CD4-positive, alpha-beta memory T cell (primary cell): ENCODE measurements at regions not wholly inside any gene's neighbourhood (a gene's known extent, or its start where the extent isn't known, plus 50 kb on each side); places are given as distances from the start of the nearest gene placed in this dataset.

Source experiments
- CTCF ChIA-PET: fragments of 350-600 bp; sonication (Branson Sonifier 250); formaldehyde crosslinking; loops from one replicate; lab custom pipeline; 2021; ENCODE audit warnings: inconsistent platforms; ENCODE audit not compliant: partially characterized antibody; lab: Charles Lee
- POLR2A ChIA-PET: fragments of 350-600 bp; sonication (Branson Sonifier 250); formaldehyde crosslinking; loops from one replicate; lab custom pipeline; 2021; ENCODE audit not compliant: partially characterized antibody; lab: Charles Lee
- DNase-seq, 5 donors: peaks; one replicate each; pipeline versions ENCODE4 v3.0.0 to v3.0.0-alpha.2; 2020 to 2022; ENCODE audit warnings: mixed read lengths in 1 of 5
- H3K27ac ChIP-seq: one replicate; pipeline ENCODE4 v1.7.0; 2013; ENCODE audit warnings: low read depth, low read length
- H3K27me3 ChIP-seq: 2 replicates; pipeline ENCODE4 v1.7.0; 2013; ENCODE audit warnings: mild to moderate bottlenecking, low read length, moderate library complexity; ENCODE audit not compliant: insufficient read depth
- H3K36me3 ChIP-seq: 2 replicates; pipeline ENCODE4 v1.7.0; 2013; ENCODE audit warnings: mild to moderate bottlenecking, low read length, moderate library complexity; ENCODE audit not compliant: insufficient read depth
- H3K4me1 ChIP-seq: 2 replicates; pipeline ENCODE4 v1.7.0; 2013; ENCODE audit warnings: mild to moderate bottlenecking, low read length, moderate library complexity; ENCODE audit not compliant: insufficient read depth
- H3K4me3 ChIP-seq, 2 donors: one replicate each; pipeline ENCODE4 v1.7.0; 2013; ENCODE audit warnings: low read length in 2 of 2, mild to moderate bottlenecking in 1 of 2
- H3K9me3 ChIP-seq, 2 donors: one replicate each; pipeline ENCODE4 v1.7.0; 2013; ENCODE audit warnings: low read length in 2 of 2, control low read depth in 1 of 2; ENCODE audit not compliant: control insufficient read depth in 1 of 2
- H3K27ac Mint-ChIP-seq, 7 donors: one replicate each; pipeline ENCODE4 v1.8.0; 2020 to 2021; ENCODE audit warnings: mixed read lengths in 7 of 7, mild to moderate bottlenecking in 6 of 7, inconsistent platforms in 3 of 7, moderate library complexity in 3 of 7
- H3K27me3 Mint-ChIP-seq, 2 donors: one replicate each; pipeline ENCODE4 v1.8.0; 2020 to 2021; ENCODE audit warnings: mixed read lengths in 2 of 2
- H3K36me3 Mint-ChIP-seq, 2 donors: one replicate each; pipeline ENCODE4 v1.8.0; 2020 to 2021; ENCODE audit warnings: mixed read lengths in 2 of 2, inconsistent platforms in 1 of 2, mild to moderate bottlenecking in 1 of 2
- H3K4me1 Mint-ChIP-seq, 4 donors: one replicate each; pipeline ENCODE4 v1.8.0; 2020 to 2021; ENCODE audit warnings: mixed read lengths in 4 of 4, mild to moderate bottlenecking in 1 of 4
- H3K4me3 Mint-ChIP-seq, 8 donors: one replicate each; pipeline ENCODE4 v1.8.0; 2020 to 2021; ENCODE audit warnings: mixed read lengths in 8 of 8, mild to moderate bottlenecking in 7 of 8, moderate library complexity in 6 of 8, inconsistent platforms in 3 of 8
- H3K9me3 Mint-ChIP-seq, 8 donors: one replicate each; pipeline ENCODE4 v1.8.0; 2020 to 2021; ENCODE audit warnings: mixed read lengths in 8 of 8, mild to moderate bottlenecking in 5 of 8, inconsistent platforms in 3 of 8, moderate library complexity in 1 of 8
- intact Hi-C: fragments of 100-400 bp; cut with micrococcal nuclease; formaldehyde crosslinking; loops from one replicate; pipeline ENCODE4 v1.15.1; 2023

- CTCF ChIA-PET = no interaction called here
These were observed 325.0 kb upstream of the PLXNA2 start for GRCh38 chr1:208569181-208569580.

GRCh38 chr1:208570362-208570761 is 326.2 kb upstream of the PLXNA2 start:
- ChIA-PET CTCF (no interaction called here), POLR2A (no interaction called here)
- no peak overlapping the region for H3K27ac ChIP-seq
- H3K4me3 ChIP-seq = no peak overlapping the region
- Mint-ChIP-seq H3K36me3 (no peaks in the 10 kb centered on the region), H3K27me3 (peaks cover 2 to 6% of the 10 kb centered on the region in 2 donors), H3K9me3 (peaks cover 0 to 20% (median 5%) of the 10 kb centered on the region in 8 donors), H3K27ac (no peak overlapping the region), H3K4me3 (no peak overlapping the region), H3K4me1 (no peaks in the 10 kb centered on the region)
- no peaks in the 10 kb centered on the region for H3K4me1 ChIP-seq
- intact Hi-C loops = no loop called here
- no peaks in the 10 kb centered on the region for H3K36me3 ChIP-seq
- DNase-seq = no peak
- H3K9me3 ChIP-seq = no peaks in the 10 kb centered on the region
- no peaks in the 10 kb centered on the region for H3K27me3 ChIP-seq

More at GRCh38 chr1:208569181-208569580, 325.0 kb upstream of the PLXNA2 start:
- Histone ChIP-seq H3K36me3 (no peaks in the 10 kb centered on the region), H3K9me3 (no peaks in the 10 kb centered on the region), H3K27me3 (no peaks in the 10 kb centered on the region), H3K27ac (no peak overlapping the region), H3K4me1 (no peaks in the 10 kb centered on the region), H3K4me3 (no peak overlapping the region)
- Mint-ChIP-seq H3K4me1 (no peaks in the 10 kb centered on the region), H3K27me3 (peaks cover 6% of the 10 kb centered on the region in 2 donors), H3K9me3 (peaks cover 0 to 20% (median 5%) of the 10 kb centered on the region in 8 donors), H3K27ac (no peak overlapping the region), H3K4me3 (no peak overlapping the region), H3K36me3 (no peaks in the 10 kb centered on the region)
- no peak for DNase-seq
- intact Hi-C loops = no loop called here
- POLR2A ChIA-PET = no interaction called here

- H3K4me3 ChIP-seq = no peak overlapping the region
- Mint-ChIP-seq H3K36me3 (no peaks in the 10 kb centered on the region), H3K9me3 (no peaks in the 10 kb centered on the region), H3K27ac (no peak overlapping the region), H3K4me1 (no peaks in the 10 kb centered on the region), H3K4me3 (no peak overlapping the region), H3K27me3 (no peaks in the 10 kb centered on the region)
- H3K27ac ChIP-seq = no peak overlapping the region
- DNase-seq = no peak
- H3K4me1 ChIP-seq = no peaks in the 10 kb centered on the region
- CTCF ChIA-PET = no interaction called here
- no peaks in the 10 kb centered on the region for H3K27me3 ChIP-seq
- H3K36me3 ChIP-seq = no peaks in the 10 kb centered on the region
- no peaks in the 10 kb centered on the region for H3K9me3 ChIP-seq
- intact Hi-C loops = no loop called here
- POLR2A ChIA-PET = no interaction called here
These were observed 332.2 kb upstream of the PLXNA2 start for GRCh38 chr1:208576425-208576824.

GRCh38 chr1:208577381-208577905 is 333.3 kb upstream of the PLXNA2 start:
- Mint-ChIP-seq H3K36me3 (no peaks in the 10 kb centered on the region), H3K27ac (no peak overlapping the region), H3K27me3 (no peaks in the 10 kb centered on the region), H3K9me3 (no peaks in the 10 kb centered on the region), H3K4me1 (no peaks in the 10 kb centered on the region), H3K4me3 (no peak overlapping the region)
- POLR2A ChIA-PET = no interaction called here
- H3K36me3 ChIP-seq = no peaks in the 10 kb centered on the region
- H3K9me3 ChIP-seq = no peaks in the 10 kb centered on the region
- intact Hi-C loops = no loop called here
- DNase-seq = no peak
- H3K4me1 ChIP-seq = no peaks in the 10 kb centered on the region
- no peak overlapping the region for H3K4me3 ChIP-seq
- CTCF ChIA-PET = no interaction called here
- H3K27me3 ChIP-seq = no peaks in the 10 kb centered on the region
- no peak overlapping the region for H3K27ac ChIP-seq

- POLR2A ChIA-PET = no interaction called here
- H3K9me3 ChIP-seq = no peaks in the 10 kb centered on the region
- H3K36me3 ChIP-seq = no peaks in the 10 kb centered on the region
- CTCF ChIA-PET = no interaction called here
- Mint-ChIP-seq H3K9me3 (peaks cover 0 to 3% (median 0%) of the 10 kb centered on the region in 8 donors), H3K36me3 (no peaks in the 10 kb centered on the region), H3K4me1 (no peaks in the 10 kb centered on the region), H3K27ac (no peak overlapping the region), H3K4me3 (no peak overlapping the region), H3K27me3 (no peaks in the 10 kb centered on the region)
- no peak for DNase-seq
- H3K4me3 ChIP-seq = no peak overlapping the region
- H3K27ac ChIP-seq = no peak overlapping the region
- H3K4me1 ChIP-seq = no peaks in the 10 kb centered on the region
- H3K27me3 ChIP-seq = no peaks in the 10 kb centered on the region
- intact Hi-C loops = no loop called here
These were observed 337.0 kb upstream of the PLXNA2 start for GRCh38 chr1:208581209-208581608.

GRCh38 chr1:208581667-208582066 is 337.5 kb upstream of the PLXNA2 start:
- Mint-ChIP-seq H3K4me3 (no peak overlapping the region), H3K27me3 (no peaks in the 10 kb centered on the region), H3K9me3 (peaks cover 0 to 3% (median 0%) of the 10 kb centered on the region in 8 donors), H3K4me1 (no peaks in the 10 kb centered on the region), H3K36me3 (no peaks in the 10 kb centered on the region), H3K27ac (no peak overlapping the region)
- H3K27ac ChIP-seq = no peak overlapping the region
- H3K4me1 ChIP-seq = no peaks in the 10 kb centered on the region
- CTCF ChIA-PET = no interaction called here
- no peaks in the 10 kb centered on the region for H3K27me3 ChIP-seq
- POLR2A ChIA-PET = no interaction called here
- DNase-seq = no peak
- H3K36me3 ChIP-seq = no peaks in the 10 kb centered on the region
- intact Hi-C loops = no loop called here
- H3K9me3 ChIP-seq = no peaks in the 10 kb centered on the region
- H3K4me3 ChIP-seq = no peak overlapping the region

GRCh38 chr1:208584167-208584755 is 340.1 kb upstream of the PLXNA2 start:
- Histone ChIP-seq H3K9me3 (no peaks in the 10 kb centered on the region), H3K4me1 (no peaks in the 10 kb centered on the region), H3K4me3 (no peak overlapping the region), H3K36me3 (no peaks in the 10 kb centered on the region), H3K27ac (no peak overlapping the region), H3K27me3 (no peaks in the 10 kb centered on the region)
- DNase-seq = no peak
- Mint-ChIP-seq H3K4me3 (no peak overlapping the region), H3K4me1 (no peaks in the 10 kb centered on the region), H3K27me3 (no peaks in the 10 kb centered on the region), H3K27ac (no peak overlapping the region), H3K9me3 (peaks cover 0 to 3% (median 0%) of the 10 kb centered on the region in 8 donors), H3K36me3 (no peaks in the 10 kb centered on the region)
- intact Hi-C loops = no loop called here
- POLR2A ChIA-PET = no interaction called here
- CTCF ChIA-PET = no interaction called here
